Fibroblast of lung (primary cell): ENCODE measurements at regions not wholly inside any gene's neighbourhood (a gene's known extent, or its start where the extent isn't known, plus 50 kb on each side); places are given as distances from the start of the nearest gene placed in this dataset.

ENCODE experiments used
- DNase-seq, 2 donors: peaks; one replicate each; pipeline versions ENCODE4 v3.0.0 to v3.0.0-alpha.2; 2010; ENCODE audit warnings: low read depth in 2 of 2
- H2AFZ ChIP-seq: 2 replicates; pipeline ENCODE4 v1.5.1; 2012; ENCODE audit warnings: low read length, control low read depth, inconsistent platforms
- H3K27ac ChIP-seq: 2 replicates; pipeline ENCODE4 v1.5.1; 2011; ENCODE audit warnings: low read length, control low read depth; ENCODE audit not compliant: insufficient read depth
- H3K27me3 ChIP-seq: 2 replicates; pipeline ENCODE4 v1.5.1; 2011; ENCODE audit warnings: mild to moderate bottlenecking, low read length; ENCODE audit not compliant: control insufficient read depth, insufficient read depth
- H3K36me3 ChIP-seq: 2 replicates; pipeline ENCODE4 v1.5.1; 2011; ENCODE audit warnings: low read length; ENCODE audit not compliant: control insufficient read depth, insufficient read depth
- H3K4me1 ChIP-seq: 2 replicates; pipeline ENCODE4 v1.5.1; 2011; ENCODE audit warnings: low read length; ENCODE audit not compliant: control insufficient read depth, insufficient read depth; ENCODE audit errors: extremely low read depth
- H3K4me2 ChIP-seq: 2 replicates; pipeline ENCODE4 v1.5.1; 2011; ENCODE audit warnings: low read length, control low read depth; ENCODE audit not compliant: insufficient read depth; ENCODE audit errors: extremely low read depth
- H3K4me3 ChIP-seq, 4 experiments: fragments of 200-600 bp in 1 of 4; sonication (generic) in 1 of 4; replicated peaks in 1 of 4; 2 replicates each; pipeline ENCODE4 v1.5.1; 2011 to 2016; ENCODE audit warnings: low read length in 4 of 4, low read depth in 3 of 4, mild to moderate bottlenecking in 3 of 4, control low read depth in 2 of 4, inconsistent platforms in 1 of 4, mixed read lengths in 1 of 4; ENCODE audit not compliant: insufficient read depth in 1 of 4; ENCODE audit errors: control extremely low read depth in 1 of 4
- H3K79me2 ChIP-seq: 2 replicates; pipeline ENCODE4 v1.5.1; 2012; ENCODE audit warnings: mild to moderate bottlenecking, low read length, inconsistent platforms; ENCODE audit not compliant: control insufficient read depth, insufficient read depth
- H3K9ac ChIP-seq: 2 replicates; pipeline ENCODE4 v1.5.1; 2011; ENCODE audit warnings: mild to moderate bottlenecking, low read length, control low read depth; ENCODE audit not compliant: insufficient read depth
- H3K9me3 ChIP-seq: 2 replicates; pipeline ENCODE4 v1.5.1; 2012; ENCODE audit warnings: low read depth, low read length; ENCODE audit not compliant: control insufficient read depth, insufficient read depth
- H4K20me1 ChIP-seq: 2 replicates; pipeline ENCODE4 v1.5.1; 2011; ENCODE audit warnings: low read length; ENCODE audit not compliant: control insufficient read depth, insufficient read depth; ENCODE audit errors: extremely low read depth
- EZH2 ChIP-seq: IDR thresholded peaks from 2 replicates; pipeline ENCODE4 v1.5.1; 2012; ENCODE audit warnings: low read length, control low read depth, mild to moderate bottlenecking; ENCODE audit errors: missing control alignments
- TF ChIP-seq, protein P1 (sequence below), 2 donors: IDR thresholded peaks in 1 of 2; conservative IDR thresholded peaks in 1 of 2; 1 replicate in 1 of 2; 2 replicates in 1 of 2; pipeline ENCODE4 v1.5.1; 2011 to 2012; ENCODE audit warnings: low read length in 2 of 2, control low read depth in 1 of 2, inconsistent platforms in 1 of 2, low read depth in 1 of 2, mild to moderate bottlenecking in 1 of 2

DNA sequence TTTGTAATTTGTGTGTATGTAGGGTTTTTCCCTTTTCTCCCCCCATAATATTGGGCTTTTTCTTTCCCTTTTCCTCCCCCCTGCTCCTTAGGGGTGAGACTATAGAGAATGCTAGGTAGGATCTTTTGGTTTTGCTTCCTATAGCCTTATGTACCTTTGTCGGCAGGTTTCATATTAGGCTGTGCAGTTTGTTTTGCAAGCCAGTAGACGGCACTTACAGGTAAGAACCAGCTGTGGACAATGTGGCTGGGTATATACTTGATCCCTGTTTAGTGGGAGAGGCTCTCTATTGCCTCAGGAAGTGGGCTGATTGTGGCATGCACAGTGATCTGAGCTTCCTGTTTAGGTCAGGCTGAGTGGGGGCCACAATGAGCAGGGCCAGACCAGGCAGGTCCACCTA, 359.2 kb upstream of the OBI1 start:
- no peak for TF ChIP-seq EZH2
- TF ChIP-seq, protein P1, sequence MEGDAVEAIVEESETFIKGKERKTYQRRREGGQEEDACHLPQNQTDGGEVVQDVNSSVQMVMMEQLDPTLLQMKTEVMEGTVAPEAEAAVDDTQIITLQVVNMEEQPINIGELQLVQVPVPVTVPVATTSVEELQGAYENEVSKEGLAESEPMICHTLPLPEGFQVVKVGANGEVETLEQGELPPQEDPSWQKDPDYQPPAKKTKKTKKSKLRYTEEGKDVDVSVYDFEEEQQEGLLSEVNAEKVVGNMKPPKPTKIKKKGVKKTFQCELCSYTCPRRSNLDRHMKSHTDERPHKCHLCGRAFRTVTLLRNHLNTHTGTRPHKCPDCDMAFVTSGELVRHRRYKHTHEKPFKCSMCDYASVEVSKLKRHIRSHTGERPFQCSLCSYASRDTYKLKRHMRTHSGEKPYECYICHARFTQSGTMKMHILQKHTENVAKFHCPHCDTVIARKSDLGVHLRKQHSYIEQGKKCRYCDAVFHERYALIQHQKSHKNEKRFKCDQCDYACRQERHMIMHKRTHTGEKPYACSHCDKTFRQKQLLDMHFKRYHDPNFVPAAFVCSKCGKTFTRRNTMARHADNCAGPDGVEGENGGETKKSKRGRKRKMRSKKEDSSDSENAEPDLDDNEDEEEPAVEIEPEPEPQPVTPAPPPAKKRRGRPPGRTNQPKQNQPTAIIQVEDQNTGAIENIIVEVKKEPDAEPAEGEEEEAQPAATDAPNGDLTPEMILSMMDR (conservative IDR thresholded peaks at IDR 0.05 in 1 of 2, IDR thresholded peaks at IDR 0.05 in 1 of 2; ENCODE audit: low read depth in 1 of 2, low read length in 2 of 2) = no peak
- DNase-seq = no peak
- Histone ChIP-seq H3K36me3 (no peaks in the 10 kb centered on the region), H3K27me3 (no peaks in the 10 kb centered on the region), H3K4me1 (no peaks in the 10 kb centered on the region), H2AFZ (no peak overlapping the region), H3K9ac (no peak overlapping the region), H4K20me1 (no peaks in the 10 kb centered on the region), H3K9me3 (no peaks in the 10 kb centered on the region), H3K27ac (no peak overlapping the region), H3K4me2 (no peak overlapping the region), H3K79me2 (no peaks in the 10 kb centered on the region), H3K4me3 (no peak overlapping the region)

DNA sequence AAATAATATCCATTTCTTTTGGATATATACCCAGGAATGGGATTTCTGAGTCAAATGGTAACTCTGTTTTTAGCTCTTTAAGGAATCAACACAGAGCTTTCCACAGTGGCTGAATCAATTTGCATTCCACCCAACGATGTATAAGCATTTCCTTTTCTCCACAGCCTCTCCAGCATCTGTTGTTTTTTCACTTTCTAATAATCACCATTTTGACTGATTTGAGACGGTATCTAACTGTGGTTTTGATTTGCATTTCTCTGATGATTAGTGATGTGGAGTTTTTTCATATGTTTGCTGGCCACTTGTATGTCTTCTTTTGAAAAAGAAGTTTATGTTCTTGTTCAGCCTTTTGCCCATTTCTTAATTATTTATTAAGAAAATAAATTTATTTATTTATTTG, 352.2 kb upstream of the OBI1 start:
- DNase-seq = no peak
- H3K9ac ChIP-seq = no peak overlapping the region
- no peaks in the 10 kb centered on the region for H4K20me1 ChIP-seq
- no peak overlapping the region for H3K4me3 ChIP-seq
- H3K36me3 ChIP-seq = no peaks in the 10 kb centered on the region
- TF ChIP-seq EZH2 = no peak
- TF ChIP-seq, protein P1 (conservative IDR thresholded peaks at IDR 0.05 in 1 of 2, IDR thresholded peaks at IDR 0.05 in 1 of 2; ENCODE audit: low read depth in 1 of 2, low read length in 2 of 2) = no peak
- no peak overlapping the region for H3K4me2 ChIP-seq
- no peaks in the 10 kb centered on the region for H3K4me1 ChIP-seq
- no peaks in the 10 kb centered on the region for H3K27me3 ChIP-seq
- H2AFZ ChIP-seq = no peak overlapping the region
- no peaks in the 10 kb centered on the region for H3K9me3 ChIP-seq
- no peaks in the 10 kb centered on the region for H3K79me2 ChIP-seq
- no peak overlapping the region for H3K27ac ChIP-seq

DNA sequence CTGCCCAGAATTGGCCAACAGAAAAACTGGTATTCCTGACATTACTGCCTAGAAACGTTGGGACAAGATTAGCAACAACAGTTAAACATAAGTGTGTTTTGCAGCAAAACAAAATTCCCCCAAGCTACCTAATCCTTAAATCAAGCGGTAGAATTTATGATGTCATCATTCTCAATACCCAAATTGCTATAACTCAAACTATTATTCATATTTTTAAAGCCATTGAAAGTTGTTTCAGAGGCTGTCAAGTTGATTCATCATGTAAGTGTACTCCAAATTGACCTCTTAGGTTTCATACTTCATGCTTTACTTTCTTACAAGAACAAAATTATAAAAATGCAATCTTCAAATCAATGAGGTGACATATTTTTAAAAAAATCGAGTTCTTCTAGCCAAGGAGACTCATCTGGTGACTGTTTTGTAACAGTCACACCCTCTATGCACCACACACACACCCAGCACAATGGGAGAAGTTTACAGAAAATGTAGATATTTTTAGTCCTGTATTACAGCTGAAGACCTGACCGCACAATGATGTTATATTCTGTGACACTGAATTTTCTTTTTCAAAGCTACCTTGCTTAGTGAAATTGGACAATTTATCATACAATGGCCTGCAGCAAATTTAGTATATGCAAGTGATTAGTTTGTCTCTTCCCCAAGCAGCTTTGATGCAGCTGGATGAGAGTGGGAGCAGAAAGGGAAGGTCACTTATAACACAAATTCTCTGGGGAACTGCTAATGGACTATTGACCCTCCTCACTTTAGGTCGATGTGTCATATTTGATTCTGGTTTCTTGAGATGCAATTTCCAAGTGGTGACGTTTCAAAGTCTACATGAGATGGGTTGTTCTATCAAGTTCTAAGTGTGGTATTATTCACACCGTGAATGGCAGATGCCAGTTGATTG, 345.3 kb upstream of the OBI1 start:
- no peaks in the 10 kb centered on the region for H3K79me2 ChIP-seq
- H3K4me3 ChIP-seq = no peak overlapping the region
- DNase-seq = no peak
- TF ChIP-seq, protein P1 (conservative IDR thresholded peaks at IDR 0.05 in 1 of 2, IDR thresholded peaks at IDR 0.05 in 1 of 2; ENCODE audit: low read depth in 1 of 2, low read length in 2 of 2) = no peak
- TF ChIP-seq EZH2 = no peak
- H3K27me3 ChIP-seq = no peaks in the 10 kb centered on the region
- no peaks in the 10 kb centered on the region for H3K4me1 ChIP-seq
- no peak overlapping the region for H3K27ac ChIP-seq
- H3K4me2 ChIP-seq = no peak overlapping the region
- no peaks in the 10 kb centered on the region for H3K36me3 ChIP-seq
- H2AFZ ChIP-seq = no peak overlapping the region
- no peak overlapping the region for H3K9ac ChIP-seq
- no peaks in the 10 kb centered on the region for H3K9me3 ChIP-seq
- H4K20me1 ChIP-seq = no peaks in the 10 kb centered on the region
